Type B pancreatic cell (in vitro differentiated cells): ENCODE measurements at regions not wholly inside any gene's neighbourhood (a gene's known extent, or its start where the extent isn't known, plus 50 kb on each side); places are given as distances from the start of the nearest gene placed in this dataset.
"Not testable (repeated sequence)": the region's sequence is repeated elsewhere in the genome, so short reads cannot be mapped to it uniquely, and the experiment has no call there.

Source experiments
- DNase-seq: peaks from one replicate; pipeline ENCODE4 v3.0.0; 2021; ENCODE audit warnings: mixed read lengths; ENCODE audit not compliant: unreplicated experiment; ENCODE audit errors: extremely low spot score
- H3K27ac Mint-ChIP-seq: 2 replicates; pipeline ENCODE4 v1.8.0; 2021; ENCODE audit warnings: mild to moderate bottlenecking, mixed read lengths
- H3K27me3 Mint-ChIP-seq: 2 replicates; pipeline ENCODE4 v1.8.0; 2021; ENCODE audit warnings: mixed read lengths
- H3K36me3 Mint-ChIP-seq: 2 replicates; pipeline ENCODE4 v1.8.0; 2021; ENCODE audit warnings: mixed read lengths
- H3K4me1 Mint-ChIP-seq: one replicate; pipeline ENCODE4 v1.8.0; 2021; ENCODE audit warnings: mixed read lengths; ENCODE audit not compliant: unreplicated experiment
- H3K4me3 Mint-ChIP-seq: 2 replicates; pipeline ENCODE4 v1.8.0; 2021; ENCODE audit warnings: mild to moderate bottlenecking, mixed read lengths
- H3K9me3 Mint-ChIP-seq: 2 replicates; pipeline ENCODE4 v1.8.0; 2021; ENCODE audit warnings: mixed read lengths
- CTCF ChIP-seq: fragments of 200-600 bp; sonication (generic); conservative IDR thresholded peaks from 2 replicates; pipeline ENCODE4 v1.5.0; 2021; ENCODE audit warnings: antibody characterized with exemption, mild to moderate bottlenecking

- not testable (repeated sequence) for H3K4me1 Mint-ChIP-seq, DNase-seq, H3K27ac Mint-ChIP-seq, H3K4me3 Mint-ChIP-seq, H3K27me3 Mint-ChIP-seq, H3K9me3 Mint-ChIP-seq, H3K36me3 Mint-ChIP-seq
Measured at GRCh38 chr10:35263827-35264226, 72.5 kb upstream of the CCNY start.

- H3K4me3 Mint-ChIP-seq, H3K36me3 Mint-ChIP-seq, H3K9me3 Mint-ChIP-seq, H3K27ac Mint-ChIP-seq, H3K27me3 Mint-ChIP-seq, DNase-seq: not testable (repeated sequence)
- peaks cover 12% of the 10 kb centered on the region for H3K4me1 Mint-ChIP-seq
Measured at GRCh38 chr10:35264636-35265035, 71.7 kb upstream of the CCNY start.

- no peak overlapping the region for H3K27ac Mint-ChIP-seq
- H3K36me3 Mint-ChIP-seq: no peaks in the 10 kb centered on the region
- peaks cover 8% of the 10 kb centered on the region for H3K9me3 Mint-ChIP-seq
- peaks cover 18% of the 10 kb centered on the region for H3K4me1 Mint-ChIP-seq
- no peak for DNase-seq
- no peak for TF ChIP-seq CTCF
- H3K4me3 Mint-ChIP-seq: no peak overlapping the region
- no peaks in the 10 kb centered on the region for H3K27me3 Mint-ChIP-seq
Measured at GRCh38 chr10:35265435-35265834, 70.9 kb upstream of the CCNY start.

- Mint-ChIP-seq H3K36me3 (no peaks in the 10 kb centered on the region), H3K27me3 (no peaks in the 10 kb centered on the region), H3K4me3 (no peak overlapping the region), H3K4me1 (peaks cover 33% of the 10 kb centered on the region), H3K9me3 (peaks cover 8% of the 10 kb centered on the region), H3K27ac (peak overlapping the region; percentile 22)
- no peak for TF ChIP-seq CTCF
- no peak for DNase-seq
Measured at GRCh38 chr10:35268323-35268722, 68.0 kb upstream of the CCNY start.

- H3K4me1 Mint-ChIP-seq: peaks cover 33% of the 10 kb centered on the region
- H3K4me3 Mint-ChIP-seq: no peak overlapping the region
- H3K27ac Mint-ChIP-seq: peak overlapping the region; percentile 22
- H3K9me3 Mint-ChIP-seq: peaks cover 6% of the 10 kb centered on the region
- no peak for TF ChIP-seq CTCF
- H3K36me3 Mint-ChIP-seq: no peaks in the 10 kb centered on the region
- DNase-seq: no peak
- no peaks in the 10 kb centered on the region for H3K27me3 Mint-ChIP-seq
Measured at GRCh38 chr10:35268791-35269257, 67.5 kb upstream of the CCNY start.

GRCh38 chr10:35270100-35270499, 66.2 kb upstream of the CCNY start:
- Mint-ChIP-seq H3K27ac (peak overlapping the region; percentile 61), H3K4me3 (no peak overlapping the region), H3K4me1 (peaks cover 33% of the 10 kb centered on the region), H3K36me3 (no peaks in the 10 kb centered on the region), H3K27me3 (no peaks in the 10 kb centered on the region), H3K9me3 (peaks cover 4% of the 10 kb centered on the region)
- no peak for TF ChIP-seq CTCF
- DNase-seq: no peak
